Cortex of kidney (tissue), 1 donor: ENCODE measurements at regions not wholly inside any gene's neighbourhood (a gene's known extent, or its start where the extent isn't known, plus 50 kb on each side); places are given as distances from the start of the nearest gene placed in this dataset.

ENCODE experiments used
- DNase-seq: peaks from one replicate; lab custom pipeline; 2025; lab: John Stamatoyannopoulos, UW

DNA sequence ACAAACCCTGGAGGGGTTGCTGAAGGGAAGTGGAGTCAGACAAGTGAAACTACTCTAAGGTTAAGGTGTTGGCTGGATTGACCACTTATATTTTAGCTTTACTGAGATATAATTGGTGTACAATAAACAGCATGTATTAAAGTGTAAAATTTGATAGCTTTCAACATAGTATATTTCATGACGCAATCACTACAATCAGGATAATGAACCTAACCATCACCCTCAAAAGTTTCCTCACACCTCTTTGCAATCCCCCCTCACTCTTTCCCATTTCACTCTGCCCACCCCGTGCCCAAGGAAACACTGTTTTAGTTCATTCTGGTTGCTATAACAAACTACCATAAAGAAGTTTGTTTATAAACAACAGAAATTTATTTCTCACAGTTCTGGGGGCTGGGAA, 508.0 kb downstream of the FGF9 start:
- DNase-seq = no peak

DNA sequence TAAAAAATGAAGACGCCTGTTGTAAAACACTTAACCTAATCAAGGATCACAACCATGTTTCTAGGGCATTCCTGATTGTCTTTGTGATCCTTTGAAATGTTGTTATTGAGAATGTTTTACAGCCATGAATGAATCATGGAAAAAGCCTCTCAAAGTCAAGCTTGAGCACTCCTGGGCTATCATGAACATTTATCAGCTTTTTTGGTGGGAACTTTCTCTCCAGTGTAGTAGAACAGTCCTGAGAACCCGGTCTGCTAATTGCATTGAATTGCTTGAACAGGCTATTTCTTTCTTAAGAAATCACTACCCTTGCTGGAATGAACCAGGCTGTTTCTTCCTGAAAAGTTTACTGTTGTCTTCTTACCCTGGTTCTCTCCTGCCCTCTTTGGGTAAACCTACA, 516.5 kb downstream of the FGF9 start:
- DNase-seq = no peak

DNA sequence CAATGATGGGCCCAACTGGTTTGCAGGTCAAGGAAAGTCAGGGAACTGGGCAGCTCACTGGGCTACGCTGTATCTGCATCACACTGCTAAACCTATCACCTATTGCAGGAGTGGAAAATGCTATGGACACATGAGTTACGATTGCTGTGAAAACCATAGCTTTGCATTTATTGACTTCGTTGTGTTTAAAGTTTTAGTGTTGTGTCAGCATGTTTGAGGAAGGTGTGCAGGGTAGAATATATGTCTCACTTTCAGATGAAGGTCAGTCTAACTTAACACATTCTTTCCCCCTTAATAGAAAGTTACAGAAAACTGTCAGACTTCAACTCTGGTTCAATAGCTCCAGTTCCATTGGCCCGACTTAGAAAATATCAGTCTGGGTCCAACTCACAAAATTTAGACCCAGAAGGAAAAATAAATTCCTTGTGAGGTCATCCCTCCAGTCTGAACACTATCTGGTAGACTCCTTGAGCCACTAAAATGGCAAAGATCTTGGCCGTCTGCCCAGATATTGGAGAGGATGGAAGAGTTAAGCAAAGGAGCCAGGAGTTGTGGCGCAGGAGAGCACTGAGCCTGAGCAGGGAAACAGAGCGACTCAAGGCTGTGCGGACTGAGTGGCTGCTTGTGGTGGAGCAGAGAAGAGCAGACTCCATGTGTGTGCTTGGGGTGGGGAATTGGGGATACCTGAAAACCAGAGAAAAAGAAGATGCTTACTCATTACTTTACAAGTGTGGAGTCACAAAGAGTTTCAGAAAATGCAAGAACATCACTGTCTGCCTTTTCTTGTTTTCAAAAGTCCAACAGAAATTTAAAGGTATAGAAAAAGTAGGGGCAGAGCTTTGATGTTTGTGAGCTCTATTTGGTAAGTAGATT, 518.5 kb downstream of the FGF9 start:
- no peak for DNase-seq

DNA sequence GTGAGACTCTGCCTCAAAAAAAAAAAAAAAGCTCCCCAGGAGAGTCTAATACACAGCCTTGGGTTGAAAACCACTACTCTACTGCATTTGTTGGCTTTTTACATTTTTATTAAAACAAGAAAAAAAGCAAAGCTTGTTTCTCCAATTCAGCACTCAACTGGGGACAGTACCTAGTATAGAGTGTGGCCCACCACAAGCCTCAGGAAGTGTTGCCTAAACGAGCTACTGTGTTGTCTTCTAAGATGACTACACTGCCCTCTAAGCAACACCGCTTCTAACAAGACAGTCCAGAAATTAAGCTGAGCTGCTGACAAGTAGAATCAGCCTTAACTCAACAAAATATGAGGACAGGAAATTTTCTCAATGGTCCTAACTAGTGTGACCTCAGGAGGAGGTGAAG, 522.2 kb downstream of the FGF9 start:
- no peak for DNase-seq

DNA sequence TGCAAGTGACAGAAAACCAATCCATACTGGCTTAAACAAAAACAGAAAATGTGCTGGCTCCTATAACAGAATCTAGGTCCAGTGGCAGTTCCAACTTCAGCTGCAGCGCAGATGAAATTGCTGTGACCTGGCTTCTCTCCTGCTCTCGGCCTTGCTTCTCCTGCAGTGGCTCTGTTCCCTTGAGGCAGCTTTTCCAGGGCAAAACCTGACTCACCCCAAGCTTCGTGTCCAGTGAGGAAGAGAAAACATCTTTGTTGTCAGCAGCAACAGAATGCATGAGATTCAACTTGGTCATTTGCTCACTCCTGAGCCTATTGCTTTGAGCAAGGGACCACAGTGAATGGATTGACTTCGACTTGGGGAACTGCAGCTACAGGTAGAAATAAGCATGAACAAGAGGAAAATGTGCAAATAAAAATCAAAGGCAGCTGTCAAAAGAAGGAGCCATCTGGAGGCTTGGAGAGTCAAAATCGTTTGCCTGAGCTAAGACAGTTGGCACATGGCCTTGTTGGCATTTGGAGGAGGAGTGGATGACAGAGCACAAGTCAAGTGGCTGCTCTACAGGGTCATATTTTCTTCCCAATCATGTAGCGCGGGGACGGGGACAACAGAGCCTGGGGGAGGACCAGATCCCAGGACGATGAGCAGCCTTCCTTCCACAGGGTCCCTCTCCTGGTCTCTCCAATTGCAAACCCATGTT, 523.4 kb downstream of the FGF9 start:
- no peak for DNase-seq

DNA sequence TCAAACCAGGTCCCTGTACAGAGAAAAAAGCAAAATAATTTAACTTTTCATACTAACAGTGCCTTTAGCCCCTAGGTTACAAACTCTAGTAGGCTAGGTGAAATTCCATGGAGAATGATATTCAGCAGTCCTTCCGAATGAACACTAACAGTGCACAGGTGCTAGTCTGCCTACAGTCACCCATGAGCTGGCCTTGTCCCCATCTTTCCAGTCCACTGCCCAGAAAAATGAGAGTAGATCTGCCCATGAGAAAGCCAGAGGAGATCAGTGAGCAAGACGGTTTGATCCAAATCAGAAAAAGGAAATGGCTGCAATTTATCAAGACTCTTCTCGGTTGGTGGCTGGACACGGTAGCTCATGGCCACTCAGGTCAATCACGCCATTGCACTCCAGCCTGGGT, 524.9 kb downstream of the FGF9 start:
- no peak for DNase-seq

DNA sequence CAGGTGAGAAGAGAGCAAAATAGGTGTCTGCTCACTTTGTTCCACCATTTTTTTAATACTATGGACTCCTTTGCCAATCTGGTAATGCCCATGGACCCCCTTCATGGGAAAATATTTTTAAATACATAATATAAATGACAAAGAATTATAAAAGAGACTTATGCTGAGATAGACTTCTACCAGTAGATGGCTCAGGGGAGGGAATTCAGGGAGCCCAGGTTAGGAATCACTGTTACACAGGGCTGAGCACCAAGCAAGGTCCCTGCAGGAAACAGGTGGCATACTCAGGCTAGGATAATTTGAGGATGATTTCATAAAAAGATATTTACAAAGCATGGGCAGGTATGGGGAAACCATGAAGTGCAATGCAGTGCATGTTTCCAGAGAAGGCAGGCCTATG, 525.9 kb downstream of the FGF9 start:
- no peak for DNase-seq

DNA sequence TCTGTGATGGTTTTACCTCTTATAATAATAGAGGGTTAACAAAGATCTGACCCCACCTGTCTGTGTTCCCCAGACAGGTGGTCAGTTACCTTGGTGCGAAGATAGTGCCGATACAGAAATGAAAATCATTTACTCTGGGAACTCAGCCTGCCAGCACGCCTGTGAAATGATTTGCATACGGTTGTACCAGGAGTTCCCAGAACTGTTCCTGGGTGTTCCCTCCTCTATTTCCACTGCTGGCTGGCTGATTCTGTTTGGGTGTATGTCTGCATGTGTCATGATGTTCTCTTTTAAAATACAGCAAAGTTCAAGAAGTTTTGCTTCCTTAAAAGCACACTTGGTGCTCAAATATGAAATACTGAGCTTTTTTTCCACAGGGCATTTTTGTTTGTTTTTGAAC, 527.1 kb downstream of the FGF9 start:
- no peak for DNase-seq

DNA sequence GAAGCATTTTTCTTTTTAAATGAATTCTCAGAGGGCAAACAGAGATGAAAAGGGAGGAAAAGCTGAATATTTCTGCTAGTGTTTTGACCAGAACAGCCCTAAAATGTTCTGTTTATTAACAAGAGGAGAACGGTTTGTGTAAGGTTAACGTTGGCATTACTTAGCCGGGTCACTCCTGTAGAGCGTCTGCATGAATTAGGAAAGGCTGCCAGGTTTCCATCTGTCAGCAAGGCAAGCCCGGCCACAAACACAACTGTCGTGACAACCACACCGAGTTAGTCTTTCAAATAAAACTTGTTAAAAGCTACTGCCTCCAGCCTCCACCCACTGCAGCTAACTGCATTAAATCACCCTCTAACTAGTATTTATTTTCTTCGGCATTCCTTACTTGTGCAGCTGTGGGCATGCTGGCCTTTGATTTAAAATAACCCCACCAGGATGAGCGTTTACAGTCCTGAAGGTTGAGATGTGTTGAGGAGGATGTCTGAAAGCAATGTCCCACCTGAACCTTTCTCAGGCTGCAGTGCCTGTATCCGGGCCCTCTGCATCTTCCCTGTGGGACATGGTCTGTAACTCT, 527.9 kb downstream of the FGF9 start:
- no peak for DNase-seq

DNA sequence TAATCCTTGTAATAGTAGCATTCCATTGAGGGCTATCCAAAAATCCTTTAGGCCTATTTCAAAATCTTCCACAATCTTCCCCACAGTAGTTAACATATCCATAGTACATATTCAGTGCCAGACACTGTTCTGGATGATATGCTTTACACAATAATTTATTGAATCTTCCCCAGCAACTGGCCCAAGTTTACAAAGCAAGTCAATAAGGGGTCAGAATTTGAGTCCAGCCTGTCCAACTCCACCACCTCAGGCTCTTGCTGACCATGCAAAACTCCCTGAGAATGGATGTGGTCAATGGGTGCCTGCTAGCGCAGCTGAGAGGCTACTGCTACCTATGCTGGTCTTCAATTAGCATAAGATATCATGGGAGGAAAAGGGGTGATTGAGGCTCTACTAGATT, 529.6 kb downstream of the FGF9 start:
- no peak for DNase-seq

DNA sequence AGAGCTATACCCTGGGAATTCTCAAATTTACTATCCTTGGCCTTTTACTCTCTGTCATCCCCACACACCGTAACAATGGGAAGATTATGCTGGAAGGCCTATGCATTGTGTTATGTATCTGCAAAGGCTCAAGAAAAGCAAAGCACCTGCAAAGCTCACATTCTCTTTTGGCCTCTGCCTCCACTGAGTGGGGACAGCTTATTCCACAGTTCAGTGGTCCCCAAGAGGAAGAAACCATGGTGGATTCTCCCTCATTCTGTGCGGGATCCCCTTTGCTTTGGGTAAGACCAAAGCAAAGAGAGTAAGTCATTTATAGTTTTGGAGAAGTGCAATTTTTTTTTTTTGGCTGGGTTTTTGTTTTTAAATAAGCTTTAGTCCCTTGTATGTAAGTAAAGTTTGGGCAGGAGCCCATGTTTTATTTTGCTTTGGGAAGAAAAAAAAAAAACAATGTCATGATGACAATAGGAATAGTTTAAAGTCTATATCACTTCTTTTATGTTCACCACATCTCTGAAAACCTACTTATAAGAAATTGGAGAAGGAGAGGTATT, 530.6 kb downstream of the FGF9 start:
- no peak for DNase-seq

DNA sequence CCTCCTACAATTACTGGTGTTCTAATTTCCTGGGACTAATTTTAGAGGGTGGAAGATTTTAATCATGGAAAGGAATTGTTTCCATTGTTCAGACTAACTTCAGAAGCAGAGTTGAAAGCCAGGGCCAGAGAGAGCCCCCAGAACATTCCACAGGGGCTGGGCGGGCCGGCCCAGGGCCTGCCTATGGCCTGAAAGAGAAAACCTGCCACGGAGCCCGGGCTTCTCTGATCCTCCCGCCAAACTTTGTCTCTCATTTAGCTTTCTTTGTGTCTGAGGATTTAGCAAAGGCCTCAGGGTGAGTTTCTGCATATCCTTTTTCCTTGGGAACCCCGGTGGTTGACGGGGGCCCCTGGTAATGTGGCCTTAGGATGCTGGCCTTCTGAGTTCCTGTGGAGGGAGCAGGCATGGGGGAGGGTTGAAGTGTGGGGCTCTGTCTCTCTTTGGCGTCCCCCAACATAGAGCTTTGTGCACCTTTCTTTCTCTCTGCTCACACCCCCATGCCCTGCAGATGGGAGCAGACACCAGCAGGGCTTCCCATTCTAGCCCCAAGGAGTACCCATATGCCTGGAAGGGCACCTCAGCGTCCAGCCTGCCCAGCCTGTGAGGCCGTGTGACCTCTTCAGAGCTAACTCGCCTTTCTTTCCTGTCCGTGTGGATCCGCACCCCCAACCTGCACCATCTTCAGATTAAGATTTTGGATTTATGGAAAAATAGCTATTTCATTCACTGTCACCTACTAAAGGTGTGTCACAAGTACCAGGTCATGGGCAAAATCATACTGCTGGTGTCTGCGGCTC, 539.5 kb downstream of the FGF9 start:
- no peak for DNase-seq

DNA sequence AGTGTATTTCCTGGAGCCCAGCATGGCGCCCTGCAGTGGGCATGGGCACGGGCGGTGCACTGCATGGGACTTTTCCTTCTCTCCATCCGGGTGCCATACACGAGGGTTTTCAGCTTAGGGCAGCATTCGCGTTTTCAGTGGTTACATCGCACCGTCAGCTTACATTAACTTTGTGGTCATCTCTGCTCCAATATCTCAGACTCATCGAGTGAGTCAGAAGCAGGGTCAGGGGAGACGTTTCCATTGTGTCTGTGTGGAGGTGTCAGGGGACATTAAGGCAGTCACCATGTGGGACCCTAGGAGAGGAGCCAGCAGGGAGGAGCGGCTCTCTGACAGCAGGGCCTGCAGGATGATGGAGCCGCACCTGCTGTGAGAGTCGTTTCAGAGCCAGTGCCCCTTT, 541.0 kb downstream of the FGF9 start:
- DNase-seq = no peak

DNA sequence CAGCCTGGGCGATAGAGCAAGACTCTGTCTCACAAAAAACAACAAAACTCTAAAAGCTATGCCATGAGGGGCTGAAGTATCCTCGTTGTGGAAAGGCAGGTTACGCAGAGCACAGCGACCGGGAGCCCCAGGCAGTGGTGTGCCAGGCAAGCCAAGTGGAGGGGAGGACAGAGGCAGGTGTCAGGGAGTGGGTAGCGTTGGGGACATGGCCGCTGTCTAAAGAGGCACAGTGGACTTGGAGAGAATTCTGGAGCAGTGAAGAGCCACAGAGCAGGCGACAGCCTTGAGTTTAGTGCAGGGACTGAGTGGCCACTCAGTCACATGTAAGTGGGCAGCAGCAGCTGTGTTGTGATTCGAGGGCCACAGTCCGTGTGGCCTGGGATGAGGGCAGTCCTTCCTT, 541.7 kb downstream of the FGF9 start:
- DNase-seq = no peak

DNA sequence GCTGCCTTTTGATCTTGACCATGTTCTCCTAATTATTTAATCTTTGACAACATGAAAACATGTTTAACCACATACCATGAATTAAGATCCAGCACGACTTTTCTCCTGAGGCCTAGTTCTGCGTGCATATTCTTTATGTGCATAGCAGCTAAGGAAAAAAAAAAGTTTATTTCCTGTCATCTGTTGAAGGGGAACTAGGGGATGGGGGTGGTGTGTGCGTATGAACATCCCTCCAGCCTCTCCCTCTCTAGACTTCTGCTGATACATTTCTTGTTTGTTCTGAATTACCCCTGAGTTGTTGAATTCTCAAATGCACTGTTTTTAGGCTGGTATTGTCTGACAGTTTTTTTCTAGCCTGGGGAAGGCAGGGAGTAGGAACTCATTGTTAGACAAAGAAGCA, 543.3 kb downstream of the FGF9 start:
- DNase-seq = no peak

DNA sequence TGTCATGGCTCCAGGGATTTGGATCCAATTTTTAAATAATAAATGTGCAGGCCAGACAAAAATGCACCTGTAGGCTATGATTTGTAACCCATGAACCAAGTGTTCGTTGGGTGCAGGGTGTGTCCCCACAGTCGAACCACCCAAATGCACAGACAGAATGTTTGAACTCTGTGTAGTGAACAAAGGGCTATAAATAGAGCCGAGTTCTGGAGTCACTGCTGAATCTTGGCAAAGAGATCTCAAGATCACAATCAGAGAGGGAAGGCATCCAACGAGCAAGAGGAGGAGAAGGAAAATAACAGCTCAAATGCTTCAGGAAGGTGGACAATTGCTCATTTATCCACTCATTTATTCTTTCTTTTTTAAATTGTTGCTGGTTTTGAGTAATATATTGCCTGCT, 547.9 kb downstream of the FGF9 start:
- no peak for DNase-seq

DNA sequence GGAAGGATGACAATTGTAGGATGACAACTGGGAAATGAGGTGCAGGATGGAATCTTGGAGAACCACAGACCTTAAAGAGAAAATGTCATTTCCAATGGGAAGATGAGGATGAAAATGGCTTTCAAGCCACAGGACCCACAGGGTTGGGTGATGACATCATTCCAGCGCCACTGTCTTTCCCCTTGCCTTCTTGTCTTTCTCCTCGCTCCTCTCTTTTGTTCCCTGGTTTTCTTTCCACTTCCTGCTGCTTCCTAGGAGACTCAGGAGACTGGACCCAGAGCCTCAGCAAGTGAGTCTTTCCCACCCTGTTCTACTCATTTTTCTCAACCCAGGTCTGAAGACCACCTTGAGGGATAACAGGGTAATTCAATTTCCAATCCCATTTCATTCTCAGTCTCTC, 548.8 kb downstream of the FGF9 start:
- DNase-seq = no peak

DNA sequence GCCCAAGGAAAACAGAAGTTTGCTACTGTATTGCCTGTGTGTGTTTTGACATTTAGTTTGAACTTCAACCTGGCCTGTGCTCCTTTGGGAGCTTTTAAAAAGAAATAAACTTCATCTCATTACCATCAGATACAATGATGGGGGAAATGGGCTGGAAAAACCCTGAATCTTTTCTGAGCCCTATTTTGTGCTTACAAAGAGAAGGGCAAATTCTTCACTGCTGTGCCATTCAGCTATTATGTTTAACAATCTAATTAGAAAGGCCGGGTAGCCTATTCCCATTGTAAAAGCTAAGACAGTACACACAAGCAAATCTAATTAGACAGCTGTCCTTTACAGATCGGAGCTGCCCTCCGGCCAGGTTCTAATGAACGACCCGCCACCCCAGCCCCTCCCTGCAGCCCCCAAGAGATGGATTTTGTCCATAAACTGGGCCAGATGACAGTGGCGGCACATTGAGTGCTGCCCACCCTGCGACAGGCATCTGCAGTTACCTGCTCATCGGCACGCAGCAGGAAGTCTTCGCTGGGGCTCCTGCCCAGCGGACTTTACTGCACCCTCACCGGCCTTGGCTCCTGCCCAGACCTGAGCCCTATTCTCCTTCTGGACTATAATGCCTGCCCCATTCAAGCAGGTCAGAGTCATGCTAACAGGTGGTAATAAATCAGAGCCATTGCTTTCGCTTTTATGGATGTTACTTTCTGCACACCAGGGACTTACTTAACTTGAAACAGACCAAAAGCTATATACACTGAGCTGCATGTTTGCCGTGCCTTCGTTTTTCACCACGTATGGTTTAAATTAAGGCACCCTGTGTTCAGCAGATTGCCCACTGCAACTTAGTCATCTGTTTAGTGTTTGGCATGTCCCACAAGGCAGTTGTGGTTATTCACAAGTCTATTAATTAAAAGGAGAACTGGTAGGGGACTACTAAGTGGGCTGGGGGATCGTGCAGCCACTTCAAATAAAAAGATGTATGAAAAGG, 549.6 kb downstream of the FGF9 start:
- no peak for DNase-seq

DNA sequence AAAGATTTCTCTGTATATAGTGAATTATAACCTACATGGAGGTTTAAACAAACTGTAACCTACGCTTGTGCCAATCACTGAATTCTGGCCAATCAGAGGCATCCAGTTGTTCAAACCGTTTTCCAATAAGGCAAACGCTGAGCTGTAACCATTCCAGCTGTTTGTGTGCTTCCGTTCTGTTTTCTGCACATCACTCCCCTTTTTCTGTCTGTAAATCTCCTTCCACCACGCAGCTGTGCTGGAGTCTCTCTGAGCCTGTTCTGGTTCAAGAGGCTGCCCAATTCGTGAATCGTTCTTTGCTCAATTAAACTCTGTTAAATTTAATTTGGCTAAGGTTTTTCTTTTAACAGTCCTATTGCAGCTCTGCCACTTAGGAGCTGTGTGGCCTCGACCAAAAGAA, 552.5 kb downstream of the FGF9 start:
- no peak for DNase-seq

DNA sequence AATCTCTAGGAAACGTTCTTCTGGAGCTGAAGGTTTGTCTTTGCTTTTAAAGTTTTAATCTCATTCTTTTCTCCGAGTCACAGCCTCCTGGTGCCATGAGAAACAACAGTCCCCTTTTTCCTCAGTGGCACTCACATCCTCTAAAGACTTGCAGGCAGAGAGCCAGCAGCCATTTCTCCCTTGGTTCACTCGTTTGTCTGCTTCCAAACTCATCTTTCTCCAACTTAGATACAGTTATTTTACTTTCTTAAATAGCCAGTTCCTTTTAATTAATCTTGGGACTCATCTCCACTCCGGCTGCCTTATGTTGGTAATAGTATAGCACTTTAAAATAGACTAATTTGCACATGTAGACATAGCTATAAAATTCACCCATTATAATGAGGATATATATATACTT, 555.2 kb downstream of the FGF9 start:
- no peak for DNase-seq

DNA sequence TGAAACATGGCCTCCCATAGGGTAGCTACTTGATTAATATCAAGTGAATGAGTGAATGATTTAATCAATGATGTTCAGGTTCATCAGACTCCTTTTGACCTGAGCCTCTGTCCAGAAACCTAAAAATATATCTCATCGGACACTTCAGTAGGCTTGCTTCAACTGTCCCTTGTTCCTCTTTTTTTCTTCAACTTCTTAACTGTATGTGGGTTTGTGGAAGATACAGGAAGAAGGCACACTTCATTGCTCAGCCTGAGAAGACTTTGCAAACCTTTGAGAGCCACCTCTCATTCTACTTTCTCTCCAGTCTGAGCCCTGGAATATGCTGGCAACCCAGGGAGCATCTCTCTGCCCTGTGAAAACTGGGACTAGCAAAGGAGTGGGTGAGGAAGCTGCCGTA, 557.0 kb downstream of the FGF9 start:
- no peak for DNase-seq
